ENCODE measurements at regions not wholly inside any gene's neighbourhood (a gene's known extent, or its start where the extent isn't known, plus 50 kb on each side); places are given as distances from the start of the nearest gene placed in this dataset.

GRCh38 chr16:26189536-26189935 is 497.8 kb downstream of the HS3ST4 start:
- Histone ChIP-seq H3K4me1 (ENCODE audit: control insufficient read depth, insufficient read depth, low read length, poor library complexity, severe bottlenecking) (no peaks in the 10 kb centered on the region), H3K27me3 (ENCODE audit: control insufficient read depth, insufficient read depth, low read length) (no peaks in the 10 kb centered on the region), H3K9me3 (ENCODE audit: control insufficient read depth in 2 of 2, low read length in 2 of 2) (no peaks in the 10 kb centered on the region), H3K36me3 (ENCODE audit: control insufficient read depth, insufficient read depth, low read length) (no peaks in the 10 kb centered on the region), H3K4me3 (ENCODE audit: low read depth, low read length) (no peak overlapping the region), H3K27ac (ENCODE audit: insufficient read depth, low read length, poor library complexity, severe bottlenecking) (no peak overlapping the region)
- H3K27me3 Mint-ChIP-seq = peaks cover 5% of the 10 kb centered on the region
- no peak for DNase-seq
- no peak for ATAC-seq (ENCODE audit: low read depth in 2 of 2)
- no peaks in the 10 kb centered on the region for H3K36me3 Mint-ChIP-seq
- peaks cover 0 to 10% (median 0%) of the 10 kb centered on the region in 7 donors for H3K9me3 Mint-ChIP-seq
- no peak overlapping the region for H3K4me3 Mint-ChIP-seq
- no peak overlapping the region for H3K27ac Mint-ChIP-seq
- H3K4me1 Mint-ChIP-seq = no peaks in the 10 kb centered on the region

GRCh38 chr16:26194526-26194925 is 502.8 kb downstream of the HS3ST4 start:
- H3K4me1 ChIP-seq (ENCODE audit: control insufficient read depth, insufficient read depth, low read length, poor library complexity, severe bottlenecking) = no peaks in the 10 kb centered on the region
- Mint-ChIP-seq H3K27me3 (peaks cover 5% of the 10 kb centered on the region), H3K36me3 (no peaks in the 10 kb centered on the region), H3K4me1 (no peaks in the 10 kb centered on the region), H3K9me3 (peaks cover 0 to 10% (median 0%) of the 10 kb centered on the region in 7 donors), H3K4me3 (no peak overlapping the region), H3K27ac (no peak overlapping the region)
- no peak overlapping the region for H3K4me3 ChIP-seq (ENCODE audit: low read depth, low read length)
- no peaks in the 10 kb centered on the region for H3K36me3 ChIP-seq (ENCODE audit: control insufficient read depth, insufficient read depth, low read length)
- no peak overlapping the region for H3K27ac ChIP-seq (ENCODE audit: insufficient read depth, low read length, poor library complexity, severe bottlenecking)
- ATAC-seq (ENCODE audit: low read depth in 2 of 2) = no peak
- H3K27me3 ChIP-seq (ENCODE audit: control insufficient read depth, insufficient read depth, low read length) = no peaks in the 10 kb centered on the region
- H3K9me3 ChIP-seq (ENCODE audit: control insufficient read depth in 2 of 2, low read length in 2 of 2) = no peaks in the 10 kb centered on the region
- DNase-seq = no peak

- Histone ChIP-seq H3K4me1 (ENCODE audit: control insufficient read depth, insufficient read depth, low read length, poor library complexity, severe bottlenecking) (no peaks in the 10 kb centered on the region), H3K4me3 (ENCODE audit: low read depth, low read length) (no peak overlapping the region), H3K36me3 (ENCODE audit: control insufficient read depth, insufficient read depth, low read length) (no peaks in the 10 kb centered on the region), H3K27me3 (ENCODE audit: control insufficient read depth, insufficient read depth, low read length) (no peaks in the 10 kb centered on the region), H3K27ac (ENCODE audit: insufficient read depth, low read length, poor library complexity, severe bottlenecking) (no peak overlapping the region), H3K9me3 (ENCODE audit: control insufficient read depth in 2 of 2, low read length in 2 of 2) (no peaks in the 10 kb centered on the region)
- Mint-ChIP-seq H3K9me3 (peaks cover 0 to 10% (median 0%) of the 10 kb centered on the region in 7 donors), H3K27me3 (peaks cover 4% of the 10 kb centered on the region), H3K27ac (no peak overlapping the region), H3K36me3 (no peaks in the 10 kb centered on the region), H3K4me3 (no peak overlapping the region), H3K4me1 (no peaks in the 10 kb centered on the region)
- ATAC-seq (ENCODE audit: low read depth in 2 of 2) (no peak), DNase-seq (no peak)
Observed at GRCh38 chr16:26195225-26195624, 503.5 kb downstream of the HS3ST4 start.

- ATAC-seq (ENCODE audit: low read depth in 2 of 2) = no peak
- Histone ChIP-seq H3K4me1 (ENCODE audit: control insufficient read depth, insufficient read depth, low read length, poor library complexity, severe bottlenecking) (no peaks in the 10 kb centered on the region), H3K36me3 (ENCODE audit: control insufficient read depth, insufficient read depth, low read length) (no peaks in the 10 kb centered on the region), H3K9me3 (ENCODE audit: control insufficient read depth in 2 of 2, low read length in 2 of 2) (no peaks in the 10 kb centered on the region), H3K4me3 (ENCODE audit: low read depth, low read length) (no peak overlapping the region), H3K27ac (ENCODE audit: insufficient read depth, low read length, poor library complexity, severe bottlenecking) (no peak overlapping the region), H3K27me3 (ENCODE audit: control insufficient read depth, insufficient read depth, low read length) (no peaks in the 10 kb centered on the region)
- no peak overlapping the region for H3K27ac Mint-ChIP-seq
- no peaks in the 10 kb centered on the region for H3K4me1 Mint-ChIP-seq
- no peaks in the 10 kb centered on the region for H3K36me3 Mint-ChIP-seq
- H3K9me3 Mint-ChIP-seq = peaks cover 0 to 10% (median 0%) of the 10 kb centered on the region in 7 donors
- H3K4me3 Mint-ChIP-seq = no peak overlapping the region
- H3K27me3 Mint-ChIP-seq = no peaks in the 10 kb centered on the region
- DNase-seq = no peak
Observed at GRCh38 chr16:26196310-26196709, 504.6 kb downstream of the HS3ST4 start.

- Mint-ChIP-seq H3K9me3 (peaks cover 0 to 10% (median 2%) of the 10 kb centered on the region in 7 donors), H3K4me1 (no peaks in the 10 kb centered on the region), H3K4me3 (no peak overlapping the region), H3K27me3 (no peaks in the 10 kb centered on the region), H3K27ac (no peak overlapping the region), H3K36me3 (no peaks in the 10 kb centered on the region)
- no peak overlapping the region for H3K4me3 ChIP-seq (ENCODE audit: low read depth, low read length)
- ATAC-seq (ENCODE audit: low read depth in 2 of 2) (no peak), DNase-seq (no peak)
- no peaks in the 10 kb centered on the region for H3K4me1 ChIP-seq (ENCODE audit: control insufficient read depth, insufficient read depth, low read length, poor library complexity, severe bottlenecking)
- H3K36me3 ChIP-seq (ENCODE audit: control insufficient read depth, insufficient read depth, low read length) = no peaks in the 10 kb centered on the region
- no peaks in the 10 kb centered on the region for H3K27me3 ChIP-seq (ENCODE audit: control insufficient read depth, insufficient read depth, low read length)
- H3K27ac ChIP-seq (ENCODE audit: insufficient read depth, low read length, poor library complexity, severe bottlenecking) = no peak overlapping the region
- H3K9me3 ChIP-seq (ENCODE audit: control insufficient read depth in 2 of 2, low read length in 2 of 2) = no peaks in the 10 kb centered on the region
Observed at GRCh38 chr16:26196802-26197201, 505.0 kb downstream of the HS3ST4 start.

- no peaks in the 10 kb centered on the region for H3K36me3 ChIP-seq (ENCODE audit: control insufficient read depth, insufficient read depth, low read length)
- Mint-ChIP-seq H3K9me3 (peaks cover 0 to 11% (median 2%) of the 10 kb centered on the region in 7 donors), H3K27me3 (no peaks in the 10 kb centered on the region), H3K27ac (peak overlapping the region in 1 of 3 donors; percentile 22), H3K4me3 (no peak overlapping the region), H3K36me3 (no peaks in the 10 kb centered on the region), H3K4me1 (no peaks in the 10 kb centered on the region)
- H3K9me3 ChIP-seq (ENCODE audit: control insufficient read depth in 2 of 2, low read length in 2 of 2) = no peaks in the 10 kb centered on the region
- DNase-seq (no peak), ATAC-seq (ENCODE audit: low read depth in 2 of 2) (no peak)
- no peak overlapping the region for H3K27ac ChIP-seq (ENCODE audit: insufficient read depth, low read length, poor library complexity, severe bottlenecking)
- H3K27me3 ChIP-seq (ENCODE audit: control insufficient read depth, insufficient read depth, low read length) = no peaks in the 10 kb centered on the region
- H3K4me1 ChIP-seq (ENCODE audit: control insufficient read depth, insufficient read depth, low read length, poor library complexity, severe bottlenecking) = no peaks in the 10 kb centered on the region
- H3K4me3 ChIP-seq (ENCODE audit: low read depth, low read length) = no peak overlapping the region
Observed at GRCh38 chr16:26197707-26198106, 505.9 kb downstream of the HS3ST4 start.

GRCh38 chr16:26198221-26198620 is 506.5 kb downstream of the HS3ST4 start:
- H3K27me3 Mint-ChIP-seq = no peaks in the 10 kb centered on the region
- H3K27me3 ChIP-seq (ENCODE audit: control insufficient read depth, insufficient read depth, low read length) = no peaks in the 10 kb centered on the region
- H3K36me3 Mint-ChIP-seq = no peaks in the 10 kb centered on the region
- no peaks in the 10 kb centered on the region for H3K4me1 ChIP-seq (ENCODE audit: control insufficient read depth, insufficient read depth, low read length, poor library complexity, severe bottlenecking)
- H3K27ac Mint-ChIP-seq = no peak overlapping the region
- H3K4me3 Mint-ChIP-seq = no peak overlapping the region
- H3K4me1 Mint-ChIP-seq = no peaks in the 10 kb centered on the region
- H3K36me3 ChIP-seq (ENCODE audit: control insufficient read depth, insufficient read depth, low read length) = no peaks in the 10 kb centered on the region
- ATAC-seq (ENCODE audit: low read depth in 2 of 2) (no peak), DNase-seq (no peak)
- no peak overlapping the region for H3K4me3 ChIP-seq (ENCODE audit: low read depth, low read length)
- peaks cover 0 to 14% (median 2%) of the 10 kb centered on the region in 7 donors for H3K9me3 Mint-ChIP-seq
- H3K27ac ChIP-seq (ENCODE audit: insufficient read depth, low read length, poor library complexity, severe bottlenecking) = no peak overlapping the region
- H3K9me3 ChIP-seq (ENCODE audit: control insufficient read depth in 2 of 2, low read length in 2 of 2) = no peaks in the 10 kb centered on the region

GRCh38 chr16:26204138-26204537 is 512.4 kb downstream of the HS3ST4 start:
- H3K36me3 ChIP-seq (ENCODE audit: control insufficient read depth, insufficient read depth, low read length) = no peaks in the 10 kb centered on the region
- no peaks in the 10 kb centered on the region for H3K27me3 ChIP-seq (ENCODE audit: control insufficient read depth, insufficient read depth, low read length)
- H3K27ac ChIP-seq (ENCODE audit: insufficient read depth, low read length, poor library complexity, severe bottlenecking) = no peak overlapping the region
- H3K9me3 Mint-ChIP-seq = peaks cover 0 to 7% (median 2%) of the 10 kb centered on the region in 7 donors
- H3K4me1 Mint-ChIP-seq = no peaks in the 10 kb centered on the region
- no peak for DNase-seq
- no peaks in the 10 kb centered on the region for H3K4me1 ChIP-seq (ENCODE audit: control insufficient read depth, insufficient read depth, low read length, poor library complexity, severe bottlenecking)
- H3K4me3 ChIP-seq (ENCODE audit: low read depth, low read length) = no peak overlapping the region
- H3K9me3 ChIP-seq (ENCODE audit: control insufficient read depth in 2 of 2, low read length in 2 of 2) = no peaks in the 10 kb centered on the region
- H3K36me3 Mint-ChIP-seq = no peaks in the 10 kb centered on the region
- no peak overlapping the region for H3K27ac Mint-ChIP-seq
- H3K4me3 Mint-ChIP-seq = no peak overlapping the region
- no peak for ATAC-seq (ENCODE audit: low read depth in 2 of 2)
- H3K27me3 Mint-ChIP-seq = no peaks in the 10 kb centered on the region
